Left lung (tissue), 4 donors: ENCODE measurements at regions not wholly inside any gene's neighbourhood (a gene's known extent, or its start where the extent isn't known, plus 50 kb on each side); places are given as distances from the start of the nearest gene placed in this dataset.

Source experiments
- ATAC-seq: fragments of 200-7000 bp; cut with Tn5 transposase; one replicate; pipeline ENCODE4 v1.9.1; 2020; ENCODE audit warnings: moderate library complexity
- DNase-seq, 4 donors: peaks; one replicate each; pipeline ENCODE4 v3.0.0-alpha.2; 2013 to 2020
- H3K27ac ChIP-seq, 2 donors: fragments of 200-600 bp; sonication (generic) in 1 of 2; one replicate each; pipeline versions ENCODE4 v1.5.0 to v1.8.0; 2020 to 2021
- H3K27me3 ChIP-seq, 2 donors: fragments of 200-600 bp; sonication (generic) in 1 of 2; one replicate each; pipeline versions ENCODE4 v1.5.0 to v1.8.0; 2020 to 2021
- H3K36me3 ChIP-seq, 2 donors: fragments of 200-600 bp; sonication (generic) in 1 of 2; one replicate each; pipeline versions ENCODE4 v1.5.0 to v1.8.0; 2020 to 2021
- H3K4me1 ChIP-seq, 2 donors: fragments of 200-600 bp; one replicate each; pipeline ENCODE4 v1.8.0; 2021
- H3K4me3 ChIP-seq, 2 donors: fragments of 200-600 bp; sonication (generic) in 1 of 2; one replicate each; pipeline versions ENCODE4 v1.5.0 to v1.8.0; 2020 to 2021; ENCODE audit warnings: mild to moderate bottlenecking in 1 of 2
- H3K9me3 ChIP-seq, 2 donors: fragments of 200-600 bp; sonication (generic) in 1 of 2; one replicate each; pipeline versions ENCODE4 v1.5.0 to v1.8.0; 2020 to 2021
- CTCF ChIP-seq, 2 donors: fragments of 200-600 bp; sonication (generic) in 1 of 2; IDR thresholded peaks; one replicate each; pipeline versions ENCODE4 v1.5.0 to v1.8.0; 2021; ENCODE audit warnings: antibody characterized with exemption in 2 of 2
- intact Hi-C, 2 donors: fragments of 100-400 bp; cut with DNase I; formaldehyde crosslinking; loops; one replicate each; pipeline versions ENCODE4 v1.11.2 to v1.14.2; 2022
- donor health status: DM: no; HTN: yes; CAD: no.
- donor health status: DM: no; HTN: no; CAD: no.

- no peaks in the 10 kb centered on the region for H3K36me3 ChIP-seq
- no peaks in the 10 kb centered on the region for H3K9me3 ChIP-seq
- DNase-seq (no peak), ATAC-seq (no peak)
- no peaks in the 10 kb centered on the region for H3K4me1 ChIP-seq
- no peak overlapping the region for H3K4me3 ChIP-seq
- no peak for TF ChIP-seq CTCF (IDR thresholded peaks at IDR 0.05)
- H3K27ac ChIP-seq: no peak overlapping the region
- intact Hi-C loops: no loop called here
- no peaks in the 10 kb centered on the region for H3K27me3 ChIP-seq
Observed at GRCh38 chr9:13557746-13558145, 278.3 kb upstream of the MPDZ start.

GRCh38 chr9:13556656-13557055, 277.2 kb upstream of the MPDZ start:
- no peak for TF ChIP-seq CTCF (IDR thresholded peaks at IDR 0.05)
- Histone ChIP-seq H3K27me3 (no peaks in the 10 kb centered on the region), H3K36me3 (no peaks in the 10 kb centered on the region), H3K27ac (no peak overlapping the region), H3K4me1 (no peaks in the 10 kb centered on the region), H3K4me3 (no peak overlapping the region), H3K9me3 (no peaks in the 10 kb centered on the region)
- ATAC-seq: no peak
- intact Hi-C loops: no loop called here
- DNase-seq: no peak

GRCh38 chr9:13555989-13556500, 276.6 kb upstream of the MPDZ start:
- intact Hi-C loops: no loop called here
- H3K9me3 ChIP-seq: no peaks in the 10 kb centered on the region
- ATAC-seq: no peak

GRCh38 chr9:13555516-13555915, 276.0 kb upstream of the MPDZ start:
- ATAC-seq (no peak), DNase-seq (no peak)
- intact Hi-C loops: no loop called here
- no peak overlapping the region for H3K4me3 ChIP-seq
- no peaks in the 10 kb centered on the region for H3K9me3 ChIP-seq
- no peak for TF ChIP-seq CTCF (IDR thresholded peaks at IDR 0.05)
- no peaks in the 10 kb centered on the region for H3K36me3 ChIP-seq
- no peaks in the 10 kb centered on the region for H3K27me3 ChIP-seq
- no peaks in the 10 kb centered on the region for H3K4me1 ChIP-seq
- H3K27ac ChIP-seq: no peak overlapping the region

More at GRCh38 chr9:13555989-13556500, 276.6 kb upstream of the MPDZ start:
- Histone ChIP-seq H3K4me1 (no peaks in the 10 kb centered on the region), H3K36me3 (no peaks in the 10 kb centered on the region), H3K27me3 (no peaks in the 10 kb centered on the region), H3K4me3 (no peak overlapping the region), H3K27ac (no peak overlapping the region)
- TF ChIP-seq CTCF (IDR thresholded peaks at IDR 0.05): no peak
- DNase-seq: no peak

- Histone ChIP-seq H3K4me3 (no peak overlapping the region), H3K4me1 (no peaks in the 10 kb centered on the region), H3K9me3 (no peaks in the 10 kb centered on the region), H3K36me3 (no peaks in the 10 kb centered on the region), H3K27ac (no peak overlapping the region), H3K27me3 (no peaks in the 10 kb centered on the region)
- DNase-seq (no peak), ATAC-seq (no peak)
- intact Hi-C loops: no loop called here
- no peak for TF ChIP-seq CTCF (IDR thresholded peaks at IDR 0.05)
Observed at GRCh38 chr9:13554626-13555025, 275.1 kb upstream of the MPDZ start.
